ENCODE measurements at regions not wholly inside any gene's neighbourhood (a gene's known extent, or its start where the extent isn't known, plus 50 kb on each side); places are given as distances from the start of the nearest gene placed in this dataset.

DNA sequence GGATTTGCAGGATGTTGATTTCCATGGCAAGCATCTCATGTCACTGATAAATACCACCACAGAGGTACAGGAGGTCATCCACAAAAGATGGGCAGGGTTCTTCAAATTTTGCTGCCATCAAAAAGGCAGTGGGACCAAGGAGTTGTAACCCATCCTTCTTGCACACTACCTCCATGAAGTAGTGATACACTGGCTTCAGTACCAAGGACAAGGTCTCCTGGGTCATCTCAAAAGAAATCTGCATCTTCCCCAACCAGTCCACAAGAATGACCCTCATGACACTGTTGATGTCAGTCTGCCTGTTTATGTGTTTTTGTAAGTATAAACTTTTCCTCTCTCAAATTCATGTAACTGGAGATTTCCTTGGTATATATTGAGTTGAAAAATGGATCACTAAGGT lies 298.2 kb downstream of the CDH9 start:
- no peaks in the 10 kb centered on the region for H3K9me3 ChIP-seq (replicated peaks; ENCODE audit: control insufficient read depth, insufficient read depth, low read length)
- ChIA-PET RAD21 (ENCODE audit: unreplicated experiment) (no interaction called here), SMC1A (ENCODE audit: uncharacterized antibody, unreplicated experiment) (no interaction called here), POLR2A (no interaction called here), CTCF (no interaction called here)
- no peak overlapping the region for H3K4me3 ChIP-seq
- no peaks in the 10 kb centered on the region for H4K20me1 ChIP-seq (ENCODE audit: control insufficient read depth, insufficient read depth)
- no peaks in the 10 kb centered on the region for H3K4me1 ChIP-seq (ENCODE audit: control insufficient read depth, insufficient read depth, low read length)
- ATAC-seq = no peak
- no peak overlapping the region for H3K27ac ChIP-seq (ENCODE audit: control insufficient read depth, insufficient read depth)
- no peaks in the 10 kb centered on the region for H3K36me3 ChIP-seq (ENCODE audit: control insufficient read depth in 2 of 2, insufficient read depth in 2 of 2, low read length in 1 of 2)
- FAIRE-seq = no peak
- no peak overlapping the region for H3K9ac ChIP-seq (ENCODE audit: control insufficient read depth, insufficient read depth, low read length)
- TF ChIP-seq SREBF1 (IDR thresholded peaks at IDR 0.05; ENCODE audit: low read length) (no peak), NBN (IDR thresholded peaks at IDR 0.05) (no peak), CREB1 (IDR thresholded peaks at IDR 0.05; ENCODE audit: low read depth) (no peak), STAT3 (IDR thresholded peaks at IDR 0.05; ENCODE audit: low read depth, low read length) (no peak), ZSCAN29 (IDR thresholded peaks at IDR 0.05) (no peak), SUZ12 (IDR thresholded peaks at IDR 0.05; ENCODE audit: unreplicated experiment) (no peak), HDAC6 (IDR thresholded peaks at IDR 0.05; ENCODE audit: unreplicated experiment) (no peak), ZNF384 (IDR thresholded peaks at IDR 0.05; ENCODE audit: borderline replicate concordance, low read depth, low read length) (no peak), MTA2 (IDR thresholded peaks at IDR 0.05; ENCODE audit: low read depth) (no peak)
- TF ChIP-seq, protein P1, sequence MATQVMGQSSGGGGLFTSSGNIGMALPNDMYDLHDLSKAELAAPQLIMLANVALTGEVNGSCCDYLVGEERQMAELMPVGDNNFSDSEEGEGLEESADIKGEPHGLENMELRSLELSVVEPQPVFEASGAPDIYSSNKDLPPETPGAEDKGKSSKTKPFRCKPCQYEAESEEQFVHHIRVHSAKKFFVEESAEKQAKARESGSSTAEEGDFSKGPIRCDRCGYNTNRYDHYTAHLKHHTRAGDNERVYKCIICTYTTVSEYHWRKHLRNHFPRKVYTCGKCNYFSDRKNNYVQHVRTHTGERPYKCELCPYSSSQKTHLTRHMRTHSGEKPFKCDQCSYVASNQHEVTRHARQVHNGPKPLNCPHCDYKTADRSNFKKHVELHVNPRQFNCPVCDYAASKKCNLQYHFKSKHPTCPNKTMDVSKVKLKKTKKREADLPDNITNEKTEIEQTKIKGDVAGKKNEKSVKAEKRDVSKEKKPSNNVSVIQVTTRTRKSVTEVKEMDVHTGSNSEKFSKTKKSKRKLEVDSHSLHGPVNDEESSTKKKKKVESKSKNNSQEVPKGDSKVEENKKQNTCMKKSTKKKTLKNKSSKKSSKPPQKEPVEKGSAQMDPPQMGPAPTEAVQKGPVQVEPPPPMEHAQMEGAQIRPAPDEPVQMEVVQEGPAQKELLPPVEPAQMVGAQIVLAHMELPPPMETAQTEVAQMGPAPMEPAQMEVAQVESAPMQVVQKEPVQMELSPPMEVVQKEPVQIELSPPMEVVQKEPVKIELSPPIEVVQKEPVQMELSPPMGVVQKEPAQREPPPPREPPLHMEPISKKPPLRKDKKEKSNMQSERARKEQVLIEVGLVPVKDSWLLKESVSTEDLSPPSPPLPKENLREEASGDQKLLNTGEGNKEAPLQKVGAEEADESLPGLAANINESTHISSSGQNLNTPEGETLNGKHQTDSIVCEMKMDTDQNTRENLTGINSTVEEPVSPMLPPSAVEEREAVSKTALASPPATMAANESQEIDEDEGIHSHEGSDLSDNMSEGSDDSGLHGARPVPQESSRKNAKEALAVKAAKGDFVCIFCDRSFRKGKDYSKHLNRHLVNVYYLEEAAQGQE (IDR thresholded peaks at IDR 0.05; ENCODE audit: low read depth, low read length) = no peak
- TF ChIP-seq, protein P2, sequence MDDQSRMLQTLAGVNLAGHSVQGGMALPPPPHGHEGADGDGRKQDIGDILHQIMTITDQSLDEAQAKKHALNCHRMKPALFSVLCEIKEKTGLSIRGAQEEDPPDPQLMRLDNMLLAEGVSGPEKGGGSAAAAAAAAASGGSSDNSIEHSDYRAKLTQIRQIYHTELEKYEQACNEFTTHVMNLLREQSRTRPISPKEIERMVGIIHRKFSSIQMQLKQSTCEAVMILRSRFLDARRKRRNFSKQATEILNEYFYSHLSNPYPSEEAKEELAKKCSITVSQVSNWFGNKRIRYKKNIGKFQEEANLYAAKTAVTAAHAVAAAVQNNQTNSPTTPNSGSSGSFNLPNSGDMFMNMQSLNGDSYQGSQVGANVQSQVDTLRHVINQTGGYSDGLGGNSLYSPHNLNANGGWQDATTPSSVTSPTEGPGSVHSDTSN (IDR thresholded peaks at IDR 0.05; ENCODE audit: insufficient replicate concordance, low read depth, low read length) = no peak
- TF ChIP-seq, protein P3, sequence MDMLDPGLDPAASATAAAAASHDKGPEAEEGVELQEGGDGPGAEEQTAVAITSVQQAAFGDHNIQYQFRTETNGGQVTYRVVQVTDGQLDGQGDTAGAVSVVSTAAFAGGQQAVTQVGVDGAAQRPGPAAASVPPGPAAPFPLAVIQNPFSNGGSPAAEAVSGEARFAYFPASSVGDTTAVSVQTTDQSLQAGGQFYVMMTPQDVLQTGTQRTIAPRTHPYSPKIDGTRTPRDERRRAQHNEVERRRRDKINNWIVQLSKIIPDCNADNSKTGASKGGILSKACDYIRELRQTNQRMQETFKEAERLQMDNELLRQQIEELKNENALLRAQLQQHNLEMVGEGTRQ (IDR thresholded peaks at IDR 0.05; ENCODE audit: borderline replicate concordance, low read depth, low read length) = no peak
- TF ChIP-seq, protein P4, sequence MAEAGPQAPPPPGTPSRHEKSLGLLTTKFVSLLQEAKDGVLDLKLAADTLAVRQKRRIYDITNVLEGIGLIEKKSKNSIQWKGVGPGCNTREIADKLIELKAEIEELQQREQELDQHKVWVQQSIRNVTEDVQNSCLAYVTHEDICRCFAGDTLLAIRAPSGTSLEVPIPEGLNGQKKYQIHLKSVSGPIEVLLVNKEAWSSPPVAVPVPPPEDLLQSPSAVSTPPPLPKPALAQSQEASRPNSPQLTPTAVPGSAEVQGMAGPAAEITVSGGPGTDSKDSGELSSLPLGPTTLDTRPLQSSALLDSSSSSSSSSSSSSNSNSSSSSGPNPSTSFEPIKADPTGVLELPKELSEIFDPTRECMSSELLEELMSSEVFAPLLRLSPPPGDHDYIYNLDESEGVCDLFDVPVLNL (IDR thresholded peaks at IDR 0.05; ENCODE audit: low read depth, low read length) = no peak
- TF ChIP-seq, protein P5, sequence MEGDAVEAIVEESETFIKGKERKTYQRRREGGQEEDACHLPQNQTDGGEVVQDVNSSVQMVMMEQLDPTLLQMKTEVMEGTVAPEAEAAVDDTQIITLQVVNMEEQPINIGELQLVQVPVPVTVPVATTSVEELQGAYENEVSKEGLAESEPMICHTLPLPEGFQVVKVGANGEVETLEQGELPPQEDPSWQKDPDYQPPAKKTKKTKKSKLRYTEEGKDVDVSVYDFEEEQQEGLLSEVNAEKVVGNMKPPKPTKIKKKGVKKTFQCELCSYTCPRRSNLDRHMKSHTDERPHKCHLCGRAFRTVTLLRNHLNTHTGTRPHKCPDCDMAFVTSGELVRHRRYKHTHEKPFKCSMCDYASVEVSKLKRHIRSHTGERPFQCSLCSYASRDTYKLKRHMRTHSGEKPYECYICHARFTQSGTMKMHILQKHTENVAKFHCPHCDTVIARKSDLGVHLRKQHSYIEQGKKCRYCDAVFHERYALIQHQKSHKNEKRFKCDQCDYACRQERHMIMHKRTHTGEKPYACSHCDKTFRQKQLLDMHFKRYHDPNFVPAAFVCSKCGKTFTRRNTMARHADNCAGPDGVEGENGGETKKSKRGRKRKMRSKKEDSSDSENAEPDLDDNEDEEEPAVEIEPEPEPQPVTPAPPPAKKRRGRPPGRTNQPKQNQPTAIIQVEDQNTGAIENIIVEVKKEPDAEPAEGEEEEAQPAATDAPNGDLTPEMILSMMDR (IDR thresholded peaks at IDR 0.05 in 2 of 3, conservative IDR thresholded peaks at IDR 0.05 in 1 of 3; ENCODE audit: control insufficient read depth in 2 of 3, extremely low read depth in 1 of 3, insufficient read depth in 1 of 3, low read depth in 3 of 3, low read length in 3 of 3) = no peak
- no peak overlapping the region for H3K4me2 ChIP-seq (ENCODE audit: control insufficient read depth, insufficient read depth)
- H2AFZ ChIP-seq (ENCODE audit: control insufficient read depth, low read depth, low read length) = no peak overlapping the region
- no TSS peak for BruUV-seq (replicated peaks)
- no peaks in the 10 kb centered on the region for H3K27me3 ChIP-seq (replicated peaks in 1 of 2; ENCODE audit: control insufficient read depth in 2 of 2, insufficient read depth in 2 of 2, low read length in 1 of 2)
- intact Hi-C loops (cut with micrococcal nuclease; ENCODE audit: unreplicated experiment) = no loop called here
- in situ Hi-C loops (cut with MboI) = no loop called here
- no peak for DNase-seq (ENCODE audit: low read depth, low spot score)
- H3K79me2 ChIP-seq (ENCODE audit: control insufficient read depth, insufficient read depth, low read length) = no peaks in the 10 kb centered on the region
